ENCODE measurements at regions not wholly inside any gene's neighbourhood (a gene's known extent, or its start where the extent isn't known, plus 50 kb on each side); places are given as distances from the start of the nearest gene placed in this dataset.

GRCh38 chr10:22111705-22112104 lies 106.1 kb downstream of the EBLN1 start:
- TF ChIP-seq CTCF (IDR thresholded peaks at IDR 0.05) (no peak), POLR2A (IDR thresholded peaks at IDR 0.05) (no peak), POLR2AphosphoS5 (IDR thresholded peaks at IDR 0.05) (no peak)
